ENCODE measurements at regions not wholly inside any gene's neighbourhood (a gene's known extent, or its start where the extent isn't known, plus 50 kb on each side); places are given as distances from the start of the nearest gene placed in this dataset.

DNA sequence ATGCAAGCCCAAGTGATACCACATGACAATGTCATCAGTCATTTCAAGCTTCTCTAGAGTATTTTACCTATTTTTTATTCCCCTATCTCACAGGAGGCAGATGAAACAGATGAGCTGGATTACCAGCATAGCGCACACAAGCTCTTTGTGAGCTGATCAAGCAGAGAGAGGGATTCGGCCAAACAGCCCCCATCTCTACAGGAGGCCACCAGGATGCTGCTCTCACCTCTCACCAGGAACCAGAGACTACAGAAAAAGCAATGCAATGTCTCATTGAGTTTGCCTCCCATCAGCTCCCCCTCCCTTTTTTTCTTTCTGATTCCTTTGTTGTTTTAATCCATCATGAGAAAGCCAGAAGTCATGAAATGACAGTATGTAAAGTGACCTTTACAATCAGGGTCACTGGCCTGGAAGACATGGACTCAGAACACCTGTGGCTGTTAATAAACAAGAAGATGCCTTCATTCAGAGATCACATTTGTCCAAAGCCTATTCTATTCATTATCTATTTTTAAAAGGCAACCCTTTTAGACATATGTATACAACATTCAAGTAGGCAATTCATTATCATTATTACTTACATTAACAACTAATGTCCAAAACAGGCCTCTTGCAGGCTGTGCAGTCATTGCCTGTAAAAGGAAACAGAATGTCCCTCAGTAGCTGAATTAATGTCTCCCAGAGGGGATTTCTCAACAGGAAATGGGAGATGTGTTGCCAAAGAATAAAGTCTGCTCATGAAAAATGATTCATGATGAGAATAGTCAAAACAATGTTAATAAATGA, 656.6 kb downstream of the TBC1D4 start:
- TF ChIP-seq, protein P1, sequence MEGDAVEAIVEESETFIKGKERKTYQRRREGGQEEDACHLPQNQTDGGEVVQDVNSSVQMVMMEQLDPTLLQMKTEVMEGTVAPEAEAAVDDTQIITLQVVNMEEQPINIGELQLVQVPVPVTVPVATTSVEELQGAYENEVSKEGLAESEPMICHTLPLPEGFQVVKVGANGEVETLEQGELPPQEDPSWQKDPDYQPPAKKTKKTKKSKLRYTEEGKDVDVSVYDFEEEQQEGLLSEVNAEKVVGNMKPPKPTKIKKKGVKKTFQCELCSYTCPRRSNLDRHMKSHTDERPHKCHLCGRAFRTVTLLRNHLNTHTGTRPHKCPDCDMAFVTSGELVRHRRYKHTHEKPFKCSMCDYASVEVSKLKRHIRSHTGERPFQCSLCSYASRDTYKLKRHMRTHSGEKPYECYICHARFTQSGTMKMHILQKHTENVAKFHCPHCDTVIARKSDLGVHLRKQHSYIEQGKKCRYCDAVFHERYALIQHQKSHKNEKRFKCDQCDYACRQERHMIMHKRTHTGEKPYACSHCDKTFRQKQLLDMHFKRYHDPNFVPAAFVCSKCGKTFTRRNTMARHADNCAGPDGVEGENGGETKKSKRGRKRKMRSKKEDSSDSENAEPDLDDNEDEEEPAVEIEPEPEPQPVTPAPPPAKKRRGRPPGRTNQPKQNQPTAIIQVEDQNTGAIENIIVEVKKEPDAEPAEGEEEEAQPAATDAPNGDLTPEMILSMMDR (IDR thresholded peaks at IDR 0.05) = no peak
- TF ChIP-seq POLR2AphosphoS5 (IDR thresholded peaks at IDR 0.05; ENCODE audit: low read depth, low read length) (no peak), SIN3A (IDR thresholded peaks at IDR 0.05; ENCODE audit: borderline replicate concordance, insufficient read depth, low read depth, low read length) (no peak), TCF7L2 (IDR thresholded peaks at IDR 0.05; ENCODE audit: low read depth, low read length) (no peak)

Measured in Panc1 (cell line).